Inflammatory macrophage (primary cell): ENCODE measurements at regions not wholly inside any gene's neighbourhood (a gene's known extent, or its start where the extent isn't known, plus 50 kb on each side); places are given as distances from the start of the nearest gene placed in this dataset.

Experiments
- DNase-seq, 2 donors: peaks; one replicate each; pipeline ENCODE4 v3.0.0-alpha.2; 2020 to 2022

- no peak for DNase-seq
Observed at GRCh38 chr13:104105418-104106355, 1039.5 kb upstream of the SLC10A2 start.

- DNase-seq: no peak
Observed at GRCh38 chr13:104099750-104100149, 1033.5 kb upstream of the SLC10A2 start.

GRCh38 chr13:104098421-104098820, 1032.2 kb upstream of the SLC10A2 start:
- no peak for DNase-seq

GRCh38 chr13:104086759-104087158, 1020.5 kb upstream of the SLC10A2 start:
- no peak for DNase-seq

GRCh38 chr13:104086210-104086609, 1020.0 kb upstream of the SLC10A2 start:
- no peak for DNase-seq

- no peak for DNase-seq
Observed at GRCh38 chr13:104085611-104086010, 1019.4 kb upstream of the SLC10A2 start.

GRCh38 chr13:104074326-104074725, 1008.1 kb upstream of the SLC10A2 start:
- DNase-seq: no peak

GRCh38 chr13:104071806-104072205, 1005.6 kb upstream of the SLC10A2 start:
- DNase-seq: no peak

- DNase-seq: no peak
Observed at GRCh38 chr13:104065328-104065727, 999.1 kb upstream of the SLC10A2 start.

- DNase-seq: no peak
Observed at GRCh38 chr13:104057861-104058260, 991.6 kb upstream of the SLC10A2 start.

GRCh38 chr13:104045907-104046306, 979.7 kb upstream of the SLC10A2 start:
- no peak for DNase-seq

- DNase-seq: no peak
Observed at GRCh38 chr13:104043184-104043583, 977.0 kb upstream of the SLC10A2 start.

GRCh38 chr13:104034891-104035290, 968.7 kb upstream of the SLC10A2 start:
- no peak for DNase-seq

GRCh38 chr13:104025303-104025702, 959.1 kb upstream of the SLC10A2 start:
- no peak for DNase-seq

- no peak for DNase-seq
Observed at GRCh38 chr13:104024416-104025170, 958.4 kb upstream of the SLC10A2 start.

GRCh38 chr13:104021806-104022397, 955.7 kb upstream of the SLC10A2 start:
- no peak for DNase-seq

GRCh38 chr13:104017317-104017716, 951.1 kb upstream of the SLC10A2 start:
- no peak for DNase-seq

GRCh38 chr13:104015646-104016396, 949.6 kb upstream of the SLC10A2 start:
- no peak for DNase-seq

GRCh38 chr13:104014803-104015645, 948.8 kb upstream of the SLC10A2 start:
- no peak for DNase-seq

- DNase-seq: no peak
Observed at GRCh38 chr13:104011505-104012241, 945.5 kb upstream of the SLC10A2 start.
